K562 (cell line): ENCODE measurements at regions not wholly inside any gene's neighbourhood (a gene's known extent, or its start where the extent isn't known, plus 50 kb on each side); places are given as distances from the start of the nearest gene placed in this dataset.

Source experiments
- ATAC-seq: fragments of 200-7000 bp; cut with Tn5 transposase; 3 replicates; pipeline ENCODE4 v1.9.1; 2020; ENCODE audit warnings: moderate library complexity
- BruUV-seq: library from RNA; stranded (reverse); fragments of 400-500 nt; replicated peaks from 2 replicates; lab custom pipeline; 2021; lab: Mats Ljungman, UMichigan
- CTCF ChIA-PET: fragments of 300-600 bp; formaldehyde crosslinking; extraction: SDS; loops from one replicate; lab custom pipeline; 2021; ENCODE audit warnings: low intra/inter-chr PET ratio; lab: Yijun Ruan, JAX
- POLR2A ChIA-PET: fragments of 300-600, 350-650 bp; sonication (Branson Sonifier 250); formaldehyde crosslinking; extraction: SDS; loops from one replicate; lab custom pipeline; 2021; ENCODE audit warnings: antibody characterized with exemption, inconsistent platforms; lab: Yijun Ruan, JAX
- DNase-seq, 4 experiments: peaks; one replicate each; pipeline versions ENCODE4 v3.0.0 to v3.0.0-alpha.2; 2011 to 2018; ENCODE audit warnings: low spot score in 3 of 4, mixed read lengths in 3 of 4; ENCODE audit errors: extremely low read depth in 1 of 4
- FAIRE-seq: peaks from 2 replicates; lab custom pipeline; 2011; peaks lifted over from hg19 to GRCh38; lab: Jason Lieb, UNC
- H2AFZ ChIP-seq: 2 replicates; pipeline ENCODE4 v1.6.0; 2011; ENCODE audit warnings: low read depth, low read length, control low read depth, inconsistent platforms
- H3K27ac ChIP-seq: fragments of 200-600 bp; 3 replicates; pipeline ENCODE4 v1.8.0; 2011; ENCODE audit warnings: low read depth, mild to moderate bottlenecking, control low read depth, inconsistent platforms, low read length, moderate library complexity, mixed read lengths; ENCODE audit errors: extremely low read depth
- H3K27me3 ChIP-seq, 2 experiments: fragments of 300-600 bp in 1 of 2; 2 replicates in 1 of 2; 3 replicates in 1 of 2; pipeline versions ENCODE4 v1.6.0 to v1.8.0; 2011; ENCODE audit warnings: inconsistent platforms in 2 of 2, low read length in 2 of 2, mild to moderate bottlenecking in 1 of 2, mixed read lengths in 1 of 2, moderate library complexity in 1 of 2; ENCODE audit not compliant: control insufficient read depth in 2 of 2, insufficient read depth in 2 of 2
- H3K36me3 ChIP-seq: fragments of 300-600 bp; 3 replicates; pipeline ENCODE4 v1.8.0; 2011; ENCODE audit warnings: mild to moderate bottlenecking, low read length, inconsistent platforms; ENCODE audit not compliant: control insufficient read depth, insufficient read depth
- H3K4me1 ChIP-seq, 2 experiments: fragments of 200-600 bp in 1 of 2; replicated peaks in 1 of 2; 2 replicates in 1 of 2; 3 replicates in 1 of 2; pipeline versions ENCODE4 v1.5.1 to v1.8.0; 2011; ENCODE audit warnings: inconsistent platforms in 2 of 2, low read length in 2 of 2, mild to moderate bottlenecking in 1 of 2, mixed read lengths in 1 of 2, moderate library complexity in 1 of 2; ENCODE audit not compliant: control insufficient read depth in 2 of 2, insufficient read depth in 2 of 2
- H3K4me2 ChIP-seq: 2 replicates; pipeline ENCODE4 v1.6.1; 2011; ENCODE audit warnings: low read length, control low read depth, inconsistent platforms, mixed read lengths; ENCODE audit not compliant: insufficient read depth
- H3K4me3 ChIP-seq: fragments of 200-600 bp; sonication (generic), shearing (Covaris generic); 2 replicates; pipeline ENCODE4 v1.5.1; 2016; ENCODE audit warnings: control low read depth, inconsistent platforms
- H3K79me2 ChIP-seq: fragments of 200-600 bp; 3 replicates; pipeline ENCODE4 v1.8.0; 2011; ENCODE audit warnings: low read length, inconsistent platforms; ENCODE audit not compliant: control insufficient read depth, insufficient read depth
- H3K9ac ChIP-seq, 2 experiments: 2 replicates each; pipeline versions ENCODE4 v1.6.0 to v1.6.1; 2011; ENCODE audit warnings: low read depth in 2 of 2, low read length in 2 of 2, control low read depth in 1 of 2, inconsistent platforms in 1 of 2, mild to moderate bottlenecking in 1 of 2, mixed read lengths in 1 of 2; ENCODE audit not compliant: insufficient read depth in 1 of 2
- H3K9me1 ChIP-seq: one replicate; pipeline ENCODE4 v1.6.0; 2011; ENCODE audit warnings: inconsistent platforms, mild to moderate bottlenecking, low read length, moderate library complexity; ENCODE audit not compliant: control insufficient read depth, insufficient read depth
- H3K9me3 ChIP-seq: replicated peaks from 2 replicates; pipeline ENCODE4 v1.5.1; 2011; ENCODE audit warnings: low read depth, low read length, inconsistent platforms; ENCODE audit not compliant: control insufficient read depth, insufficient read depth
- H4K20me1 ChIP-seq: replicated peaks from 2 replicates; pipeline ENCODE4 v1.6.1; 2011; ENCODE audit warnings: low read length, inconsistent platforms, mixed read lengths; ENCODE audit not compliant: control insufficient read depth, insufficient read depth
- ARHGAP35 ChIP-seq: fragments of 450-650 bp; IDR thresholded peaks from 2 replicates; pipeline ENCODE4 v1.6.1; 2018; ENCODE audit not compliant: partially characterized antibody
- ELF2 ChIP-seq: fragments of 250-450 bp; sonication (Bioruptor Pico); IDR thresholded peaks from 2 replicates; pipeline ENCODE4 v1.5.0; 2021; ENCODE audit warnings: mild to moderate bottlenecking
- KDM1A ChIP-seq, 2 experiments: fragments of 450-650 bp; IDR thresholded peaks; 2 replicates each; pipeline ENCODE4 v1.6.1; 2016; ENCODE audit warnings: mild to moderate bottlenecking in 2 of 2
- NR2C1 ChIP-seq, 2 experiments: fragments of 450-650 bp; IDR thresholded peaks; 2 replicates each; pipeline ENCODE4 v1.6.1; 2017; ENCODE audit warnings: mild to moderate bottlenecking in 2 of 2, antibody characterized with exemption in 1 of 2, inconsistent platforms in 1 of 2, missing compliant biosample characterization in 1 of 2, missing genetic modification characterization in 1 of 2
- PTRF ChIP-seq: fragments of 450-650 bp; IDR thresholded peaks from 2 replicates; pipeline ENCODE4 v1.6.1; 2016; ENCODE audit warnings: mild to moderate bottlenecking, missing genetic modification characterization, missing compliant biosample characterization
- RCOR1 ChIP-seq, 2 experiments: IDR thresholded peaks; 2 replicates each; pipeline ENCODE4 v1.6.1; 2012; ENCODE audit warnings: low read depth in 2 of 2, low read length in 2 of 2, borderline replicate concordance in 1 of 2, improper control_type of control experiment in 1 of 2
- SMARCB1 ChIP-seq: IDR thresholded peaks from 2 replicates; pipeline ENCODE4 v1.6.1; 2011; ENCODE audit warnings: improper control_type of control experiment, low read depth; ENCODE audit not compliant: insufficient read length
- STAT5B ChIP-seq: fragments of 250-450 bp; sonication (Bioruptor Pico); IDR thresholded peaks from 2 replicates; pipeline ENCODE4 v1.8.0; 2021; ENCODE audit warnings: mild to moderate bottlenecking, inconsistent platforms
- TARDBP ChIP-seq: fragments of 450-650 bp; IDR thresholded peaks from 2 replicates; pipeline ENCODE4 v1.6.1; 2016
- TGIF2 ChIP-seq: sonication (generic); formaldehyde crosslinking; IDR thresholded peaks from 2 replicates; pipeline ENCODE4 v1.8.1; 2022; ENCODE audit warnings: mild to moderate bottlenecking, missing genetic modification reagents, moderate library complexity
- ZEB2 ChIP-seq: fragments of 450-650 bp; IDR thresholded peaks from 2 replicates; pipeline ENCODE4 v1.6.1; 2016
- ZNF253 ChIP-seq: fragments of 250-450 bp; sonication (Bioruptor Pico); conservative IDR thresholded peaks from 2 replicates; pipeline ENCODE4 v1.6.1; 2021; ENCODE audit warnings: mild to moderate bottlenecking
- WGBS: fragments of 100-300 bp; shearing (Covaris generic); methylation state at CpG from one replicate; pipeline ENCODE4 v1.1.6; 2016; ENCODE audit warnings: low coverage, mixed read lengths; ENCODE audit not compliant: insufficient coverage; ENCODE audit errors: missing lambda C conversion rate; 5-methylcytosine and 5-hydroxymethylcytosine counted together
- in situ Hi-C: fragments of 300-500 bp; cut with MboI; formaldehyde crosslinking; loops from 4 replicates; pipeline ENCODE4 v1.15.0; 2018; ENCODE audit warnings: inconsistent platforms, mixed read lengths
- intact Hi-C: fragments of 100-400 bp; cut with micrococcal nuclease; formaldehyde crosslinking; loops from 2 replicates; pipeline ENCODE4 v1.14.2; 2022
- TF ChIP-seq, protein P1 (sequence below): sonication (generic); formaldehyde crosslinking; IDR thresholded peaks from 2 replicates; pipeline ENCODE4 v1.4.0; 2020; ENCODE audit warnings: mild to moderate bottlenecking, missing genetic modification reagents
- TF ChIP-seq, protein P2 (sequence below): fragments of 250-450 bp; sonication (Bioruptor Pico); IDR thresholded peaks from 2 replicates; pipeline ENCODE4 v1.5.0; 2021
- TF ChIP-seq, protein P3 (sequence below): sonication (generic); formaldehyde crosslinking; IDR thresholded peaks from 2 replicates; pipeline ENCODE4 v1.8.1; 2022; ENCODE audit warnings: missing genetic modification reagents
- TF ChIP-seq, protein P4 (sequence below): sonication (generic); formaldehyde crosslinking; IDR thresholded peaks from 2 replicates; pipeline ENCODE4 v1.5.0; 2020; ENCODE audit warnings: missing genetic modification reagents
- TF ChIP-seq, protein P5 (sequence below): fragments of 450-650 bp; formaldehyde crosslinking; IDR thresholded peaks from 2 replicates; pipeline ENCODE4 v1.4.0; 2020; ENCODE audit warnings: mild to moderate bottlenecking, moderate library complexity

DNA sequence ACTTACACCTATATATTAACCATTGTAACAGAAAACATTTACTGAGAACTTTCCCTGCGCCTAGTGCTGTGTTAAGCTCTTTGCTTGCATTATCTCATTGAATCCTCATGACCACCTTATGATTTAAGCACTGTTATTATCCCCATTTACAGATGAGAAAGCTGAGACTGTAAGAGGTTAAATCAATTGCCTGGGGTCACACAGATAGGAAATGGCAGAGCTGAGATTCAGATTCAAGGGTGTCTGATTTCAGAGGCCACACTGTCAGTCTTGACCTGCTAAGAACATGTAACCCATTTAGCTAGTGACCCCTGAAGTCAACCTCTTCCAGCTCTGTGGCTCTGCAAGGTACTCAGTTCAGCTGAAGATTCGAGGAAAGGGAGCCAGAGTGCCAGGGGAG lies 143.9 kb downstream of the TLE3 start:
- DNase-seq: no peak
- H3K9me3 ChIP-seq: no peaks in the 10 kb centered on the region
- BruUV-seq: no TSS peak
- H3K4me1 ChIP-seq: no peaks in the 10 kb centered on the region
- intact Hi-C loops: no loop called here
- peaks cover 0 to 6% of the 10 kb centered on the region in 2 experiments; a peak in 3 of 5 replicates for H3K27me3 ChIP-seq
- 3% methylated on average over 2 of the region's 2 CpGs for WGBS
- H3K4me2 ChIP-seq: no peak overlapping the region
- H3K79me2 ChIP-seq: no peaks in the 10 kb centered on the region
- no peak overlapping the region for H2AFZ ChIP-seq
- POLR2A ChIA-PET: no interaction called here
- in situ Hi-C loops: no loop called here
- no peak for ATAC-seq
- no peak overlapping the region for H3K27ac ChIP-seq
- no peak overlapping the region for H3K9ac ChIP-seq
- H3K4me3 ChIP-seq: no peak overlapping the region
- no peaks in the 10 kb centered on the region for H3K36me3 ChIP-seq
- TF ChIP-seq, protein P1, sequence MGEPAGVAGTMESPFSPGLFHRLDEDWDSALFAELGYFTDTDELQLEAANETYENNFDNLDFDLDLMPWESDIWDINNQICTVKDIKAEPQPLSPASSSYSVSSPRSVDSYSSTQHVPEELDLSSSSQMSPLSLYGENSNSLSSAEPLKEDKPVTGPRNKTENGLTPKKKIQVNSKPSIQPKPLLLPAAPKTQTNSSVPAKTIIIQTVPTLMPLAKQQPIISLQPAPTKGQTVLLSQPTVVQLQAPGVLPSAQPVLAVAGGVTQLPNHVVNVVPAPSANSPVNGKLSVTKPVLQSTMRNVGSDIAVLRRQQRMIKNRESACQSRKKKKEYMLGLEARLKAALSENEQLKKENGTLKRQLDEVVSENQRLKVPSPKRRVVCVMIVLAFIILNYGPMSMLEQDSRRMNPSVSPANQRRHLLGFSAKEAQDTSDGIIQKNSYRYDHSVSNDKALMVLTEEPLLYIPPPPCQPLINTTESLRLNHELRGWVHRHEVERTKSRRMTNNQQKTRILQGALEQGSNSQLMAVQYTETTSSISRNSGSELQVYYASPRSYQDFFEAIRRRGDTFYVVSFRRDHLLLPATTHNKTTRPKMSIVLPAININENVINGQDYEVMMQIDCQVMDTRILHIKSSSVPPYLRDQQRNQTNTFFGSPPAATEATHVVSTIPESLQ (CRISPR knock-in tag): no peak
- TF ChIP-seq TARDBP: no peak
- no peak for TF ChIP-seq PTRF (tag)
- TF ChIP-seq TGIF2 (CRISPR knock-in tag): no peak
- no peak for TF ChIP-seq ARHGAP35
- TF ChIP-seq KDM1A (IDR thresholded peaks at IDR 0.05): peak; percentile 74 to 76; a peak in 3 of 4 replicates
- TF ChIP-seq RCOR1 (IDR thresholded peaks at IDR 0.05; ENCODE audit: borderline replicate concordance in 1 of 2, low read depth in 2 of 2, low read length in 2 of 2): 0 out of 4 replicates have a peak, but pooled peaks of 1 of the 2 experiments have one; percentile 32
- no peak for TF ChIP-seq SMARCB1
- TF ChIP-seq, protein P2, sequence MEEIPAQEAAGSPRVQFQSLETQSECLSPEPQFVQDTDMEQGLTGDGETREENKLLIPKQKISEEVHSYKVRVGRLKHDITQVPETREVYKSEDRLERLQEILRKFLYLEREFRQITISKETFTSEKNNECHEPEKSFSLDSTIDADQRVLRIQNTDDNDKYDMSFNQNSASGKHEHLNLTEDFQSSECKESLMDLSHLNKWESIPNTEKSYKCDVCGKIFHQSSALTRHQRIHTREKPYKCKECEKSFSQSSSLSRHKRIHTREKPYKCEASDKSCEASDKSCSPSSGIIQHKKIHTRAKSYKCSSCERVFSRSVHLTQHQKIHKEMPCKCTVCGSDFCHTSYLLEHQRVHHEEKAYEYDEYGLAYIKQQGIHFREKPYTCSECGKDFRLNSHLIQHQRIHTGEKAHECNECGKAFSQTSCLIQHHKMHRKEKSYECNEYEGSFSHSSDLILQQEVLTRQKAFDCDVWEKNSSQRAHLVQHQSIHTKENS: no peak
- TF ChIP-seq, protein P3, sequence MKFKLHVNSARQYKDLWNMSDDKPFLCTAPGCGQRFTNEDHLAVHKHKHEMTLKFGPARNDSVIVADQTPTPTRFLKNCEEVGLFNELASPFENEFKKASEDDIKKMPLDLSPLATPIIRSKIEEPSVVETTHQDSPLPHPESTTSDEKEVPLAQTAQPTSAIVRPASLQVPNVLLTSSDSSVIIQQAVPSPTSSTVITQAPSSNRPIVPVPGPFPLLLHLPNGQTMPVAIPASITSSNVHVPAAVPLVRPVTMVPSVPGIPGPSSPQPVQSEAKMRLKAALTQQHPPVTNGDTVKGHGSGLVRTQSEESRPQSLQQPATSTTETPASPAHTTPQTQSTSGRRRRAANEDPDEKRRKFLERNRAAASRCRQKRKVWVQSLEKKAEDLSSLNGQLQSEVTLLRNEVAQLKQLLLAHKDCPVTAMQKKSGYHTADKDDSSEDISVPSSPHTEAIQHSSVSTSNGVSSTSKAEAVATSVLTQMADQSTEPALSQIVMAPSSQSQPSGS (CRISPR knock-in tag): no peak
- no peak for TF ChIP-seq NR2C1 (IDR thresholded peaks at IDR 0.05)
- TF ChIP-seq NR2C1 (tag; IDR thresholded peaks at IDR 0.05): no peak
- no peak for TF ChIP-seq ZNF253
- TF ChIP-seq STAT5B: no peak
- TF ChIP-seq, protein P4, sequence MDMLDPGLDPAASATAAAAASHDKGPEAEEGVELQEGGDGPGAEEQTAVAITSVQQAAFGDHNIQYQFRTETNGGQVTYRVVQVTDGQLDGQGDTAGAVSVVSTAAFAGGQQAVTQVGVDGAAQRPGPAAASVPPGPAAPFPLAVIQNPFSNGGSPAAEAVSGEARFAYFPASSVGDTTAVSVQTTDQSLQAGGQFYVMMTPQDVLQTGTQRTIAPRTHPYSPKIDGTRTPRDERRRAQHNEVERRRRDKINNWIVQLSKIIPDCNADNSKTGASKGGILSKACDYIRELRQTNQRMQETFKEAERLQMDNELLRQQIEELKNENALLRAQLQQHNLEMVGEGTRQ (CRISPR knock-in tag): no peak
- no peak for TF ChIP-seq ELF2 (CRISPR knock-in tag)
- TF ChIP-seq, protein P5, sequence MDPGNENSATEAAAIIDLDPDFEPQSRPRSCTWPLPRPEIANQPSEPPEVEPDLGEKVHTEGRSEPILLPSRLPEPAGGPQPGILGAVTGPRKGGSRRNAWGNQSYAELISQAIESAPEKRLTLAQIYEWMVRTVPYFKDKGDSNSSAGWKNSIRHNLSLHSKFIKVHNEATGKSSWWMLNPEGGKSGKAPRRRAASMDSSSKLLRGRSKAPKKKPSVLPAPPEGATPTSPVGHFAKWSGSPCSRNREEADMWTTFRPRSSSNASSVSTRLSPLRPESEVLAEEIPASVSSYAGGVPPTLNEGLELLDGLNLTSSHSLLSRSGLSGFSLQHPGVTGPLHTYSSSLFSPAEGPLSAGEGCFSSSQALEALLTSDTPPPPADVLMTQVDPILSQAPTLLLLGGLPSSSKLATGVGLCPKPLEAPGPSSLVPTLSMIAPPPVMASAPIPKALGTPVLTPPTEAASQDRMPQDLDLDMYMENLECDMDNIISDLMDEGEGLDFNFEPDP: no peak
- no peak for TF ChIP-seq ZEB2
- no peaks in the 10 kb centered on the region for H3K9me1 ChIP-seq
- no peak for FAIRE-seq
- CTCF ChIA-PET: no interaction called here
- H4K20me1 ChIP-seq: no peaks in the 10 kb centered on the region
